ENCODE measurements at regions not wholly inside any gene's neighbourhood (a gene's known extent, or its start where the extent isn't known, plus 50 kb on each side); places are given as distances from the start of the nearest gene placed in this dataset.

DNA sequence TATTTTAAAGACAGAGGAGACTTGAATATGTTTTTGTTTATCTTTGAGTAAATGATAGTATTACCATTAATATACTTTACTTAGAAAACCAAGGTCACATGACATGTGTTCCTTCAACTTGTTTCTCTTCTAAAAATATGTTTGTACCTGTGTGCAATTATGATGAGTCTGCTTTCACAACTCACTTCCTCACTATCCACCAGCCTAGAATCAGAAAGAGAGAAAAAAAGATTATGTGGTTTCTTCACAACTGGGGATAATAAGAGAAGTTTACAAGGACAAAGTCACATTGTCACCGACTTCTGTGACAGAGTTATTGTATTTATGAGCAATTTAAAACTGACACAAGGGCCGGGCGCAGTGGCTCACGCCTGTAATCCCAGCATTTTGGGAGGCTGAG, 1112.1 kb downstream of the RPA4 start:
- TF ChIP-seq CTCF (IDR thresholded peaks at IDR 0.05; ENCODE audit: low read depth, low read length), result no peak
- no peak for TF ChIP-seq EZH2phosphoT487 (IDR thresholded peaks at IDR 0.05; ENCODE audit: low read depth)

Data from OCI-LY3 (cell line).